ENCODE measurements at regions not wholly inside any gene's neighbourhood (a gene's known extent, or its start where the extent isn't known, plus 50 kb on each side); places are given as distances from the start of the nearest gene placed in this dataset.

DNA sequence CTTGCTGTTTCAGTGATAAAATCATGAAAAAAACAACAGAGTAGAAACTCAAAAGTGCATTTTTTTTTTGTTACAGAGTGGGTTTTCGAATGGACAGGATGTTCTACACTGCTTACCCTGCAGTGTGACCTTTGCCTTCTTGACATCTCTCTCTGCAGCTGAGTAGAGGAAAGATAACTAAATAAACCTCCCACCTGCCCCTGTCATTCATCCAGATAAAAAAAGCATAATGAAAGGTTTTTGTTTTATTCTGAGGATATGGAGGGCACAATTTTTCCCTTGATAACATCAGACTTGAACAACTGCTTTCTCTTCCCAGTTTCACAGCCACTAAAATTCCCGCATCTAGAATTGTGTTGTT, 193.6 kb upstream of the FOXQ1 start:
- DNase-seq (ENCODE audit: low read depth), result no peak

GRCh38 chr6:1117530-1118286, 194.2 kb upstream of the FOXQ1 start:
- no peak for DNase-seq (ENCODE audit: low read depth)

DNA sequence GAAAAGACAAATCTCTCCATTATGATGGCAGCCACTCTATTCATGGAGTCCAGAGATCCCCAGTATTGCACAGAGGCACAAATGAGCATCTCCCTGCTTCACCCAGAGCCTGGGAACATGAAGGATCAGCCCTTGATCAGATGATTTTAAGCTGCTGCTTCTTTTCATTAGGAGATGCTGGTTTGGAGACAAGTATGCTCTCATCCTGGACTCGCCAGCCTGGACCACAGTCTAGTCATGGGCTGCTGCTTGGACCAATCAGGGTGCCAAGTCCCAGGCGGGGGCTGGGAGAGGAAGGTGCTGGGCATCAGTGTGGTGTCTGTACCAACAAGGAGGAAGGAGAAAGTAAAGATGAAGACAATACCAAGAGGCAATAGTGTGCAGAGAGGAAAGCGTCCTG, 195.7 kb upstream of the FOXQ1 start:
- DNase-seq (ENCODE audit: low read depth), result no peak

- no peak for DNase-seq (ENCODE audit: low read depth)
Observed at GRCh38 chr6:1113916-1114540, 197.9 kb upstream of the FOXQ1 start.

DNA sequence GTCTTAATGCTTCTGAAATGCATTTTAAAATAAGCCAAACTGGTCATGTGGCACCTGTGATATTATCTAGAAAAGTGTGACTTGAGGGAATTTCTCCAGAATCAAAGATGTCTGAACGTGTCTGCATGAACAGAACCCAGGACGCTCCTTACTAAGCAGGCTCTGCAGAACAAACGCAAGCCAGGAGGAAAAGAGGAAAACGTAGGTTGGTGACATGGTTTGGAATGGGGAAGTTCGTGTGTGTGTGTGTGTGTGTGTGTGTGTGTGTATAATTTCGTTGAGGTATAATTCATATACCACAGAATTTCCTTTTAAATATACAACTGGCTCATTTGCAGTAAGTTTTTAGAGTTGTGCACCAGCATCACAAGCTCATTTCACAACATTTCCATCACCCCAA, 200.5 kb upstream of the FOXQ1 start:
- no peak for DNase-seq (ENCODE audit: low read depth)

DNA sequence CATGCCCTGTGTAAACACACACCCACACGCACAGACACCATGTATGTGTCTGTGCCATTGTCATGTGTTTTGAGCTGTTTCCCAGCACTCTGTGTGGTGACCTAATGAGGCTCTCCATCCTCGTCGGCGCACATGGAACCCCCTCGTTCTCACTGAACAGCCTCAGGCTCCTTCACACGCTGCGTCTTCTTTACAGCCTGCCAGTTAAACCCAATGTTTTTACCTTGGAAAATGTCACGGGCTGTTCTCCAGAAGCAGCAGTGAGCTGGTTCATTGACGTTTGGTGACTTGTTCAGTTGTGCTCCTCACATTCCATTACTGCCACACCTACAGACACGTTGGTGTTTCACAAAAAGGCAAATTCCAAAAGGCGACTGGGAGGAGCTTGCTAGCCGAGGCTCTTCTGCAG, 201.0 kb upstream of the FOXQ1 start:
- no peak for DNase-seq (ENCODE audit: low read depth)

- no peak for DNase-seq (ENCODE audit: low read depth)
Observed at GRCh38 chr6:1110164-1110563, 201.7 kb upstream of the FOXQ1 start.

DNA sequence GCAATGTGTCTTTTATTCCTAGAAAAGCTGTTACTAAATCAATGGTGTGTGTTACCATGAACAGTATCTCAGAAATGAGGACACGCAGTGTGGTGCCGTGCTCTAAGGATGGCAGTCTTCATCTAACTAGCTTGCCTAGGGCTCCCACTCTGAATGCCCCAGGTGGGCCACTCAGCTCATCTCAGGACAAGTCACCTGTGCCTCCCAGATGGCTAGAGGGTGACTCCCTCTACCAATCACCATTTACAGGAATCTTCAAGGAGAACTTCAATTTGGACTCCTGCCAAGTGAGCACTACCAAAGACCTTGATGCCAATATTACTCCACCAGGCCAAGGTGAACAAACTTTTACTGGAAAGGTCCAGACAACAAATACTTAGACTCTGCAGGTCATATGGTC, 202.8 kb upstream of the FOXQ1 start:
- DNase-seq (ENCODE audit: low read depth), result no peak

- DNase-seq (ENCODE audit: low read depth), result no peak
Observed at GRCh38 chr6:1108198-1108597, 203.7 kb upstream of the FOXQ1 start.

DNA sequence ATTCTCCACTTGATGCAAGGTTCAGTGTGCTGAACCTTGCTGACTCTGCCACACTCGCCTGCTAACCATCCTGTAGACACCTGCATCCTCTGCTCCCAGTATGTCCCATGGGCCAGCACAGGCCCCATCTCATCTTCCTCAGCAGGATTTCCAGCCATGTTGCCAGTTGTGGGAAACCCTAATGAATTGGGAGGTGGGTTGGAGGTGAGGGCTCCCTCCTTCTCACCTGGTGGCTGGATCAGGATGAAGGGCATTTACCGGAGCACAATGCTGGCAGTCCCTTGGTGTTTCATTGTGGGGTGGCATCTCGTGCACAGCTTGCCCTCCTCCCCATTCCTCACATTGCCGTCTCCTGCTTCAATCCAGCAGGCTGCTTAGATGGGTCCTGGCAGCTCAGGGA, 204.3 kb upstream of the FOXQ1 start:
- DNase-seq (ENCODE audit: low read depth), result no peak

DNA sequence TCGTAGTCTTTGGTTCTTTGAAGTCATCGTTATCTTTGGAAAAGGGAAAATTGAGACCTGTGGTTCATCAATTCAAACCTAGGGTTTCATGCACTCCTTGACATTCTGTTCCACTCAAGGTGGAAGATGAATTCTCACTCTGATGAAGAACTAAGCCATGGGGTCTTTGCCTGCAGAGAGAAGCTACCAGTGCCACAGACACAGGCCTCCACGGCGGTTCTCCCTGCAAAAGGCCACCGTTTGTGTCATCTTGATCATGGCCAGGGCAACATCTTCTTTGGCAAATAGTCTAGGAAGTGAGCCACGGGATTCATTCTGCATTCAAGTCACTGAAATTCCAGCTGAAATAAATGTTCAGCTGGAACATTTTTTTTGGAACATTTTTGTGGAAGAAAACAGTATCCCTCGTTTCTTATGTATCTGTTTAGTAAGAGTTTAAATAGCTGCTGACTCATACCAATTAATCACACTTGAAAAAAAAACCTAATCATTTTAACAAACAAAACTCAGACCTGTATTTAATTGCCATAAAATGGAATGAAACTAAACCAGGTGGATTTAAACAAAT, 206.0 kb upstream of the FOXQ1 start:
- no peak for DNase-seq (ENCODE audit: low read depth)

DNA sequence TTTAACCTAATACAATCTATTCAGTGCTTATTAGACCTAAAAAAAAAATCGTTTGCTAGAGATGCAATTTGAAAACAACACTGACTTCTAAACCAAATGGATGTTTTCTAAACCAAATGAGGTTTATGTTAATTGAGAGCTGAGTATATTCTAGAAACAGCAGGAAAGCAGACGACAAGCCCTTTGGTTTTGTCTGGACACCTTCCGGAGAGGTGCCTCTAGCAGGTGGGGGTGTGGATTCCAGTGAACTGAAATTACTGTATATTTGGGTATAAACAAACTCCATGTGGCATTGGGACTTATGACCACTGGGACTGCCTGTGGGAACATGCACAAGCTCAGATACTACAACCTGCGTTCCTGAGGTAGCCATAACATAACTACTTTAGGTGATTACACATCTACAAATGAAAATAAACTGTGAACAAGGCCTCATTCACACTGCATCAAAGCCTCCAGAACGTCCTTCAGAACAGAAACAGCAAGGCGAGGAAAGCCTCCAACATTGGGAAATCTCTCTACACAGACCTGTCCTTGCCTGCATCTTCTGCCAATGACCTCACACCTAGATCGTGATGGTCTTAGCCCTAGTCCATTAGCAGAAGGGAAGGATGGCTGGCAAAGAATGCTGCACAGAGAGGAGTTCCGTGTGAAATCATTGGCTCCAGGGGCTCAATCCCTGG, 206.8 kb upstream of the FOXQ1 start:
- DNase-seq (ENCODE audit: low read depth), result no peak

GRCh38 chr6:1103945-1104623, 207.8 kb upstream of the FOXQ1 start:
- DNase-seq (ENCODE audit: low read depth), result no peak

DNA sequence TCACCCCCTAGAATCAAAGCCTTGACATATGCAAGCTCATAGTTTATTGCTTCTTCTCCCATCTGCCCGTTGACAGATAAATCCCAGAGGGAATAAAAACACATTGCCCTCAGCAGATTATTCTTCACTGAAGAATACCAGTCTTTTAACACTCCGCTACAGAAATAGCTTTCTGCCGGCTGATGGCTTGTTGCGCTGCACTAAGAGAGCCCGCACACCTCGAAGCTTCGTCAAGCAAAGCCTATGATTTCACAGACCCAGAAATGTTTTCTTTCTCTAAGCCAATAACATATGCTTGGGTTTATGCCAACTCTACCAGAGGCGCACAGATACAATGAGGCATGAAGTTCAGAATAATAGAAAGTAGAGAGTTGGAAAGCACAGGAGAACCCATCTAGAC, 208.9 kb upstream of the FOXQ1 start:
- no peak for DNase-seq (ENCODE audit: low read depth)

DNA sequence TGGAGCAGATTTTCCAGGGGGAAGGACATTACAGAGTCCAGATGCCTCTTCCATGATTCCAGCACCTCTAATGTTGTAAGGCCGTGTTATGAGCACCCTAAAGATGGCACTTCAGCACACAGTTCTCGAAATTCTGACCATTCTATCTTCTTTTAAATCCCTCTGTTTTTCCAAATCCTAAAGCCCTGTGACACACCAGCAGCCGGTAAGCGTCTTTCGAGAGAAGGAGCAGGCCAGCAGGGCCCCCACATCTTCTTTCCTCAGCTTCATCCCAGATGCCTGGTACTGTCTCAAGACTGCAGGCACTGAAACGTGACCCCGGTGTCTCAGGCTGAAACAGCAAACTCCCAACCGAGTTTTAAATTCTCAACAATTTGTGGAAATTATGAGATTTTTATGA, 211.6 kb upstream of the FOXQ1 start:
- DNase-seq (ENCODE audit: low read depth), result no peak

- DNase-seq (ENCODE audit: low read depth), result no peak
Observed at GRCh38 chr6:1099264-1099663, 212.6 kb upstream of the FOXQ1 start.

DNA sequence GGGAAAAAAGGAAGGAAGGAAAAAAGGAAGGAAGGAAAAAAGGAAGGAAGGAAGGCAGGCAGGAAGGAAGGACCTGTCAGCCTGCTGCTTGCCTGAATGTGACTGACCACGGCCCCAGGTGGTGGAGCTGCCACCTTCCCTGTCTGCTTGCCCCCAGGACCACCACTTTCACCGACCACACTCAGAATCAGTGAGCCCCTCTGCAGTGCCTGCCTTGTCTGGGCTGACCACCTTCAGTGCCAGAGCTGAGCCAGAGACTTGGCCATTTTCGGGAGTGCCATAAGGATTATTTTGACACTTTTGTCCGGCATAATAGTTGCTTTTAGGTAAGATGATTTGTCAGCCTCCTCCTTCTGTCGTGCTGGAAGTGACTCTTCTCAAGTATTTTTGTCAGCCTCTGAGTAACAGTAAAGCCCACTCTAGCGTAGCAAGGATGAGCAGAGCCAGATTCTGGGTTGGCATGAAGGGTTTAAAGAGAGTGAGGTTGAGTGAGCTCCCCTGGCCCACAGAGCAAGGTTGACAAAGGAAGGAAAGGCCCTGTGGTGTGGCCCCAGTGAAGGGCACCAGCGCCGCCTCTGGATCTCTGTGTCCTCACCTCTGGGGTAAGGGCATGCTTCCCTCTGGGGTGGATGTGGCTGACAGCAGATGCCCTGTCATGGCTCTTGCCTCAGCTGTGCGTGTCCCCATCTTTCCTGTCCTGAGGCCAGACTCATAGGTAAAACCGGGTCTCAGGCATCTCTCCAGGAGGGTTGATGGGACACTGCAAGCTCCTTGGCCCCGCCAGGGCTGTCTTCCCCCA, 214.7 kb upstream of the FOXQ1 start:
- no peak for DNase-seq (ENCODE audit: low read depth)

GRCh38 chr6:1094306-1094705, 217.6 kb upstream of the FOXQ1 start:
- DNase-seq (ENCODE audit: low read depth), result peak; percentile 45

GRCh38 chr6:1091900-1092299, 220.0 kb upstream of the FOXQ1 start:
- DNase-seq (ENCODE audit: low read depth), result no peak

- DNase-seq (ENCODE audit: low read depth), result no peak
Observed at GRCh38 chr6:1089859-1090258, 222.0 kb upstream of the FOXQ1 start.

- no peak for DNase-seq (ENCODE audit: low read depth)
Observed at GRCh38 chr6:1088492-1089001, 223.4 kb upstream of the FOXQ1 start.
